ENCODE measurements at regions not wholly inside any gene's neighbourhood (a gene's known extent, or its start where the extent isn't known, plus 50 kb on each side); places are given as distances from the start of the nearest gene placed in this dataset.

GRCh38 chr2:66127656-66128055 is 307.3 kb upstream of the MEIS1 start:
- Mint-ChIP-seq H3K9me3 (ENCODE audit: unreplicated experiment) (no peaks in the 10 kb centered on the region), H3K27ac (ENCODE audit: low read depth, unreplicated experiment) (no peak overlapping the region), H3K4me3 (ENCODE audit: unreplicated experiment) (no peak overlapping the region), H3K4me1 (ENCODE audit: insufficient read depth, unreplicated experiment) (no peaks in the 10 kb centered on the region), H3K27me3 (ENCODE audit: insufficient read depth, unreplicated experiment) (no peaks in the 10 kb centered on the region), H3K36me3 (ENCODE audit: insufficient read depth, unreplicated experiment) (no peaks in the 10 kb centered on the region)
- ChIA-PET CTCF (no interaction called here), POLR2A (no interaction called here)
- BruUV-seq (replicated peaks) = no TSS peak
- intact Hi-C loops (cut with micrococcal nuclease) = no loop called here
- TF ChIP-seq CTCF (IDR thresholded peaks at IDR 0.05; ENCODE audit: unreplicated experiment) = no peak
- DNase-seq (ENCODE audit: unreplicated experiment) = no peak

DNA sequence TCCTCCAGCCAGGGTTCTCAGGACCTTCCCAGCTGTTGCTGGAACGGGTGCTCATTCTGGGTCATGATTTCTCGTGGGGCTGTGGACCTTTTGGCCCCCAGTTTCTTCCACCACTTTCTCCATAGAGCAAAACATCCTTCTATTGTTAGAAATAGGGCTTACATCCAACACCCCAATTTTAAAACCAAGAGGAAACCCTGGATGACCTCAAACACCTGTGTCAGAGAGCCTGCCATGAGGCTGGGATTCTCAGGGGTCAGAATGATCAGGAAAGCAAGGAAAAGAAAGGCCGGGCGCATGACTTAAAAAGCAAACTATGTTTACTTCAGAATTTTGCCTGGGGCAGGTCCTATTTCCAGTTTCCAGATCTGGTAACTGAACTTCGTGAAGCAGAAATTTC is 307.9 kb upstream of the MEIS1 start:
- Mint-ChIP-seq H3K27ac (ENCODE audit: low read depth, unreplicated experiment) (no peak overlapping the region), H3K9me3 (ENCODE audit: unreplicated experiment) (no peaks in the 10 kb centered on the region), H3K36me3 (ENCODE audit: insufficient read depth, unreplicated experiment) (no peaks in the 10 kb centered on the region), H3K27me3 (ENCODE audit: insufficient read depth, unreplicated experiment) (no peaks in the 10 kb centered on the region), H3K4me3 (ENCODE audit: unreplicated experiment) (no peak overlapping the region), H3K4me1 (ENCODE audit: insufficient read depth, unreplicated experiment) (no peaks in the 10 kb centered on the region)
- ChIA-PET CTCF (no interaction called here), POLR2A (no interaction called here)
- intact Hi-C loops (cut with micrococcal nuclease) = no loop called here
- no peak for TF ChIP-seq CTCF (IDR thresholded peaks at IDR 0.05; ENCODE audit: unreplicated experiment)
- no TSS peak for BruUV-seq (replicated peaks)
- no peak for DNase-seq (ENCODE audit: unreplicated experiment)

- H3K36me3 Mint-ChIP-seq (ENCODE audit: insufficient read depth, unreplicated experiment) = no peaks in the 10 kb centered on the region
- H3K9me3 Mint-ChIP-seq (ENCODE audit: unreplicated experiment) = no peaks in the 10 kb centered on the region
- H3K27me3 Mint-ChIP-seq (ENCODE audit: insufficient read depth, unreplicated experiment) = no peaks in the 10 kb centered on the region
- no peak overlapping the region for H3K27ac Mint-ChIP-seq (ENCODE audit: low read depth, unreplicated experiment)
- no peaks in the 10 kb centered on the region for H3K4me1 Mint-ChIP-seq (ENCODE audit: insufficient read depth, unreplicated experiment)
- intact Hi-C loops (cut with micrococcal nuclease) = no loop called here
- no peak for TF ChIP-seq CTCF (IDR thresholded peaks at IDR 0.05; ENCODE audit: unreplicated experiment)
- POLR2A ChIA-PET = no interaction called here
- CTCF ChIA-PET = no interaction called here
- no TSS peak for BruUV-seq (replicated peaks)
- no peak overlapping the region for H3K4me3 Mint-ChIP-seq (ENCODE audit: unreplicated experiment)
- DNase-seq (ENCODE audit: unreplicated experiment) = no peak
These were observed 309.0 kb upstream of the MEIS1 start for GRCh38 chr2:66125951-66126350.

- no TSS peak for BruUV-seq (replicated peaks)
- Mint-ChIP-seq H3K4me1 (ENCODE audit: insufficient read depth, unreplicated experiment) (no peaks in the 10 kb centered on the region), H3K9me3 (ENCODE audit: unreplicated experiment) (no peaks in the 10 kb centered on the region), H3K27me3 (ENCODE audit: insufficient read depth, unreplicated experiment) (no peaks in the 10 kb centered on the region), H3K36me3 (ENCODE audit: insufficient read depth, unreplicated experiment) (no peaks in the 10 kb centered on the region), H3K27ac (ENCODE audit: low read depth, unreplicated experiment) (no peak overlapping the region), H3K4me3 (ENCODE audit: unreplicated experiment) (no peak overlapping the region)
- no peak for TF ChIP-seq CTCF (IDR thresholded peaks at IDR 0.05; ENCODE audit: unreplicated experiment)
- DNase-seq (ENCODE audit: unreplicated experiment) = no peak
- CTCF ChIA-PET = no interaction called here
- intact Hi-C loops (cut with micrococcal nuclease) = no loop called here
- POLR2A ChIA-PET = no interaction called here
These were observed 312.4 kb upstream of the MEIS1 start for GRCh38 chr2:66122516-66122915.

Data from MCF 10A (cell line).